Trophoblast cell (in vitro differentiated cells and primary cell): ENCODE measurements at regions not wholly inside any gene's neighbourhood (a gene's known extent, or its start where the extent isn't known, plus 50 kb on each side); places are given as distances from the start of the nearest gene placed in this dataset.

Source experiments
- DNase-seq, 2 donors: peaks; one replicate each; pipeline ENCODE4 v3.0.0-alpha.2; 2016
- H2AFZ ChIP-seq: 2 replicates; pipeline ENCODE4 v1.6.1; 2013; ENCODE audit warnings: low read length, moderate library complexity, mild to moderate bottlenecking; ENCODE audit not compliant: insufficient read depth, poor library complexity
- H2AK5ac ChIP-seq: 2 replicates; pipeline ENCODE4 v1.6.1; 2013; ENCODE audit warnings: mild to moderate bottlenecking, low read length
- H2BK120ac ChIP-seq: 2 replicates; pipeline ENCODE4 v1.6.1; 2013; ENCODE audit warnings: low read length, mild to moderate bottlenecking, moderate library complexity; ENCODE audit not compliant: insufficient read depth, poor library complexity
- H2BK12ac ChIP-seq: 2 replicates; pipeline ENCODE4 v1.6.1; 2013; ENCODE audit warnings: mild to moderate bottlenecking, low read length, moderate library complexity
- H2BK5ac ChIP-seq: 2 replicates; pipeline ENCODE4 v1.6.1; 2013; ENCODE audit warnings: low read length, low read depth, moderate library complexity, mild to moderate bottlenecking; ENCODE audit not compliant: poor library complexity
- H3K14ac ChIP-seq: 2 replicates; pipeline ENCODE4 v1.6.1; 2013; ENCODE audit warnings: mild to moderate bottlenecking, low read length
- H3K18ac ChIP-seq: 2 replicates; pipeline ENCODE4 v1.6.1; 2013; ENCODE audit warnings: mild to moderate bottlenecking, low read length
- H3K23ac ChIP-seq: 2 replicates; pipeline ENCODE4 v1.6.1; 2013; ENCODE audit warnings: low read length
- H3K27ac ChIP-seq: 2 replicates; pipeline ENCODE4 v1.5.1; 2013; ENCODE audit warnings: low read depth, mild to moderate bottlenecking, inconsistent platforms, low read length, moderate library complexity
- H3K27me3 ChIP-seq: 2 replicates; pipeline ENCODE4 v1.6.1; 2013; ENCODE audit warnings: inconsistent platforms, mild to moderate bottlenecking, low read length, moderate library complexity; ENCODE audit not compliant: insufficient read depth
- H3K36me3 ChIP-seq, 2 experiments: 1 replicate in 1 of 2; 2 replicates in 1 of 2; pipeline ENCODE4 v1.6.1; 2013; ENCODE audit warnings: low read length in 2 of 2, mild to moderate bottlenecking in 2 of 2, moderate library complexity in 1 of 2; ENCODE audit not compliant: insufficient read depth in 2 of 2, control insufficient read depth in 1 of 2
- H3K4ac ChIP-seq: 2 replicates; pipeline ENCODE4 v1.6.1; 2013; ENCODE audit warnings: low read depth, mild to moderate bottlenecking, low read length, moderate library complexity
- H3K4me1 ChIP-seq, 2 experiments: 1 replicate in 1 of 2; 2 replicates in 1 of 2; pipeline ENCODE4 v1.6.1; 2013; ENCODE audit warnings: low read length in 2 of 2, mild to moderate bottlenecking in 2 of 2, moderate library complexity in 1 of 2; ENCODE audit not compliant: insufficient read depth in 2 of 2, control insufficient read depth in 1 of 2
- H3K4me2 ChIP-seq: 2 replicates; pipeline ENCODE4 v1.6.1; 2013; ENCODE audit warnings: inconsistent platforms, mild to moderate bottlenecking, low read length, moderate library complexity
- H3K4me3 ChIP-seq: 2 replicates; pipeline ENCODE4 v1.5.1; 2013; ENCODE audit warnings: mild to moderate bottlenecking, low read depth, low read length, inconsistent platforms
- H3K79me1 ChIP-seq: one replicate; pipeline ENCODE4 v1.6.1; 2013; ENCODE audit warnings: low read length
- H3K79me2 ChIP-seq: 2 replicates; pipeline ENCODE4 v1.6.1; 2013; ENCODE audit warnings: low read length, mild to moderate bottlenecking; ENCODE audit not compliant: control insufficient read depth, insufficient read depth, poor library complexity
- H3K9ac ChIP-seq: 2 replicates; pipeline ENCODE4 v1.6.1; 2013; ENCODE audit warnings: mild to moderate bottlenecking, low read length
- H3K9me3 ChIP-seq: 2 replicates; pipeline ENCODE4 v1.6.1; 2013; ENCODE audit warnings: low read depth, mild to moderate bottlenecking, control low read depth, inconsistent platforms, low read length; ENCODE audit not compliant: insufficient read depth
- H4K12ac ChIP-seq: 2 replicates; pipeline ENCODE4 v1.6.1; 2013; ENCODE audit warnings: low read depth, mild to moderate bottlenecking, low read length, moderate library complexity
- H4K8ac ChIP-seq: 2 replicates; pipeline ENCODE4 v1.6.1; 2013; ENCODE audit warnings: low read depth, mild to moderate bottlenecking, low read length, moderate library complexity
- H4K91ac ChIP-seq: one replicate; pipeline ENCODE4 v1.6.1; 2013; ENCODE audit warnings: low read depth, mild to moderate bottlenecking, low read length, moderate library complexity
- whole genome bisulfite sequencing: extraction: QIAGEN DNeasy Blood & Tissue Kit; methylation state at CpG from one replicate; pipeline ENCODE4 v1.1.7; 2013; ENCODE audit warnings: missing lambda C conversion rate; ENCODE audit not compliant: insufficient read length, insufficient coverage; ENCODE audit errors: extremely low coverage; 5-methylcytosine and 5-hydroxymethylcytosine counted together

GRCh38 chr6:156260815-156261214 lies 516.4 kb upstream of the ARID1B start:
- DNase-seq: no peak
- Histone ChIP-seq H3K4me1 (no peaks in the 10 kb centered on the region), H2AK5ac (no peak overlapping the region), H2BK5ac (no peak overlapping the region), H3K79me1 (no peaks in the 10 kb centered on the region), H3K4me3 (no peak overlapping the region), H3K18ac (no peak overlapping the region), H3K79me2 (no peaks in the 10 kb centered on the region), H4K8ac (no peak overlapping the region), H2BK12ac (no peak overlapping the region), H4K91ac (no peak overlapping the region), H3K9ac (no peak overlapping the region), H3K14ac (no peak overlapping the region), H3K27me3 (no peaks in the 10 kb centered on the region), H3K4ac (no peak overlapping the region), H3K27ac (no peak overlapping the region), H3K23ac (no peak overlapping the region), H3K9me3 (no peaks in the 10 kb centered on the region), H3K4me2 (no peak overlapping the region), H2AFZ (no peak overlapping the region), H4K12ac (no peak overlapping the region), H3K36me3 (no peaks in the 10 kb centered on the region), H2BK120ac (no peak overlapping the region)
- WGBS: no CpG with 5 or more reads among the region's 3 CpGs

- H3K79me1 ChIP-seq: no peaks in the 10 kb centered on the region
- H3K23ac ChIP-seq: no peak overlapping the region
- no peak overlapping the region for H2BK120ac ChIP-seq
- H3K4me2 ChIP-seq: no peak overlapping the region
- no peak overlapping the region for H3K14ac ChIP-seq
- H2BK5ac ChIP-seq: no peak overlapping the region
- H2BK12ac ChIP-seq: no peak overlapping the region
- H3K79me2 ChIP-seq: no peaks in the 10 kb centered on the region
- WGBS: no CpG with 5 or more reads among the region's 3 CpGs
- H4K91ac ChIP-seq: no peak overlapping the region
- H3K9me3 ChIP-seq: no peaks in the 10 kb centered on the region
- H3K27me3 ChIP-seq: no peaks in the 10 kb centered on the region
- H3K27ac ChIP-seq: no peak overlapping the region
- H2AFZ ChIP-seq: no peak overlapping the region
- H3K9ac ChIP-seq: no peak overlapping the region
- no peak overlapping the region for H3K4ac ChIP-seq
- H3K4me3 ChIP-seq: no peak overlapping the region
- H4K12ac ChIP-seq: no peak overlapping the region
- no peak overlapping the region for H4K8ac ChIP-seq
- no peak overlapping the region for H2AK5ac ChIP-seq
- H3K18ac ChIP-seq: no peak overlapping the region
- H3K36me3 ChIP-seq: no peaks in the 10 kb centered on the region
- H3K4me1 ChIP-seq: no peaks in the 10 kb centered on the region
- no peak for DNase-seq
Measured at GRCh38 chr6:156258981-156259380, 518.2 kb upstream of the ARID1B start.

- H3K18ac ChIP-seq: no peak overlapping the region
- no peak overlapping the region for H2AK5ac ChIP-seq
- no peaks in the 10 kb centered on the region for H3K9me3 ChIP-seq
- H4K91ac ChIP-seq: no peak overlapping the region
- no CpG with 5 or more reads among the region's 10 CpGs for WGBS
- no peak overlapping the region for H2BK5ac ChIP-seq
- no peaks in the 10 kb centered on the region for H3K36me3 ChIP-seq
- DNase-seq: peak in 1 of 2 donors; percentile 15
- no peak overlapping the region for H4K8ac ChIP-seq
- no peak overlapping the region for H3K4ac ChIP-seq
- H2AFZ ChIP-seq: no peak overlapping the region
- no peak overlapping the region for H3K4me3 ChIP-seq
- H3K27ac ChIP-seq: no peak overlapping the region
- no peak overlapping the region for H3K14ac ChIP-seq
- no peaks in the 10 kb centered on the region for H3K27me3 ChIP-seq
- H2BK12ac ChIP-seq: no peak overlapping the region
- H3K9ac ChIP-seq: no peak overlapping the region
- no peak overlapping the region for H4K12ac ChIP-seq
- H3K4me2 ChIP-seq: no peak overlapping the region
- H3K79me1 ChIP-seq: no peaks in the 10 kb centered on the region
- H2BK120ac ChIP-seq: no peak overlapping the region
- H3K4me1 ChIP-seq: no peaks in the 10 kb centered on the region
- H3K23ac ChIP-seq: no peak overlapping the region
- H3K79me2 ChIP-seq: no peaks in the 10 kb centered on the region
Measured at GRCh38 chr6:156256161-156256560, 521.0 kb upstream of the ARID1B start.

- Histone ChIP-seq H3K14ac (no peak overlapping the region), H4K12ac (no peak overlapping the region), H3K9me3 (no peaks in the 10 kb centered on the region), H3K79me1 (no peaks in the 10 kb centered on the region), H3K27me3 (no peaks in the 10 kb centered on the region), H3K36me3 (no peaks in the 10 kb centered on the region), H2BK120ac (no peak overlapping the region), H3K23ac (no peak overlapping the region), H3K79me2 (no peaks in the 10 kb centered on the region), H4K8ac (no peak overlapping the region), H3K4me3 (no peak overlapping the region), H3K18ac (no peak overlapping the region), H2BK5ac (no peak overlapping the region), H3K4ac (no peak overlapping the region), H3K4me2 (no peak overlapping the region), H2AK5ac (no peak overlapping the region), H2AFZ (no peak overlapping the region), H4K91ac (no peak overlapping the region), H3K9ac (no peak overlapping the region), H2BK12ac (no peak overlapping the region), H3K27ac (no peak overlapping the region), H3K4me1 (no peaks in the 10 kb centered on the region)
- no peak for DNase-seq
- WGBS: no CpG with 5 or more reads among the region's 5 CpGs
Measured at GRCh38 chr6:156254240-156254639, 522.9 kb upstream of the ARID1B start.
